GM10248 (cell line): ENCODE measurements at regions not wholly inside any gene's neighbourhood (a gene's known extent, or its start where the extent isn't known, plus 50 kb on each side); places are given as distances from the start of the nearest gene placed in this dataset.

Experiments used
- CTCF ChIA-PET: fragments of 300-600 bp; sonication (Branson Sonifier 250); formaldehyde crosslinking; extraction: SDS; loops from one replicate; lab custom pipeline; 2021; ENCODE audit warnings: antibody characterized with exemption; lab: Yijun Ruan, JAX
- POLR2A ChIA-PET: fragments of 350-650 bp; sonication (Branson Sonifier 250); formaldehyde crosslinking; extraction: SDS; loops from one replicate; lab custom pipeline; 2020; ENCODE audit warnings: antibody characterized with exemption; lab: Yijun Ruan, JAX
- DNase-seq: peaks from one replicate; pipeline ENCODE4 v3.0.0; 2012; ENCODE audit errors: extremely low spot score
- TF ChIP-seq, protein P1 (sequence below): IDR thresholded peaks from 2 replicates; pipeline ENCODE4 v1.5.1; 2012; ENCODE audit warnings: mild to moderate bottlenecking, low read depth; ENCODE audit errors: extremely low read depth, missing control alignments, control extremely low read depth

DNA sequence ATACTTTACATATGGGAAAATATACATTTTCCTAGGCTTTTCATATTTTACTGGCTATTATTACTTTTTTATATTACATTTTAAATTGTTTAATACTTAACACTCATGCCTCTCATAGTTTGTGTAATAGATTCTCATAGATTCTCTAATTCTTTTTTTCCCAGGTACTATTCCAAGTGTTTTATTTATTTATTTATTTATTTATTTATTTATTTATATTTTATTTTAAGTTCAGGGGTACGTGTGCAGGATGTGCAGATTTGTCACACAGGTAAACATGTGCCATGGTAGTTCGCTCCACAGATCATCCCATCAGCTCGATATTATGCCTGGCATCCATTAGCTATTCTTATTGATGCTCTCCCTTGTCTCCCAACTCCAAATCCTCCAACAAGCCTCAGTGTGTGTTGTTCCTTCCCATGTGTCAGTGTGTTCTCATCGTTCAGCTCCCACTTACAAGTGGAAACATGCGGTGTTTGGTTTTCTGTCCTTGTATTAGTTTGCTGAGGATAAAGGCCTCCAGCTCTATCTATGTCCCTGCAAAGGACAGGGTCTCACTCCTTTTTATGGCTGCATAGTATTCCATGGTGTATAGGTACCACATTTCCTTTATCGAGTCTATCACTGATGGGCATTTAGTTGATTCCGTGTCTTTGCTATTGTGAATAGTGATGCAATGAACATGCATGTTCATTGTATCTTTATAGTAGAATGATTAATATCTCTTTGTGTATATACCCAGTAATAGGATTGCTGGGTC, 205.4 kb upstream of the P2RY1 start:
- ChIA-PET CTCF (no interaction called here), POLR2A (no interaction called here)
- TF ChIP-seq, protein P1, sequence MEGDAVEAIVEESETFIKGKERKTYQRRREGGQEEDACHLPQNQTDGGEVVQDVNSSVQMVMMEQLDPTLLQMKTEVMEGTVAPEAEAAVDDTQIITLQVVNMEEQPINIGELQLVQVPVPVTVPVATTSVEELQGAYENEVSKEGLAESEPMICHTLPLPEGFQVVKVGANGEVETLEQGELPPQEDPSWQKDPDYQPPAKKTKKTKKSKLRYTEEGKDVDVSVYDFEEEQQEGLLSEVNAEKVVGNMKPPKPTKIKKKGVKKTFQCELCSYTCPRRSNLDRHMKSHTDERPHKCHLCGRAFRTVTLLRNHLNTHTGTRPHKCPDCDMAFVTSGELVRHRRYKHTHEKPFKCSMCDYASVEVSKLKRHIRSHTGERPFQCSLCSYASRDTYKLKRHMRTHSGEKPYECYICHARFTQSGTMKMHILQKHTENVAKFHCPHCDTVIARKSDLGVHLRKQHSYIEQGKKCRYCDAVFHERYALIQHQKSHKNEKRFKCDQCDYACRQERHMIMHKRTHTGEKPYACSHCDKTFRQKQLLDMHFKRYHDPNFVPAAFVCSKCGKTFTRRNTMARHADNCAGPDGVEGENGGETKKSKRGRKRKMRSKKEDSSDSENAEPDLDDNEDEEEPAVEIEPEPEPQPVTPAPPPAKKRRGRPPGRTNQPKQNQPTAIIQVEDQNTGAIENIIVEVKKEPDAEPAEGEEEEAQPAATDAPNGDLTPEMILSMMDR = no peak
- no peak for DNase-seq

DNA sequence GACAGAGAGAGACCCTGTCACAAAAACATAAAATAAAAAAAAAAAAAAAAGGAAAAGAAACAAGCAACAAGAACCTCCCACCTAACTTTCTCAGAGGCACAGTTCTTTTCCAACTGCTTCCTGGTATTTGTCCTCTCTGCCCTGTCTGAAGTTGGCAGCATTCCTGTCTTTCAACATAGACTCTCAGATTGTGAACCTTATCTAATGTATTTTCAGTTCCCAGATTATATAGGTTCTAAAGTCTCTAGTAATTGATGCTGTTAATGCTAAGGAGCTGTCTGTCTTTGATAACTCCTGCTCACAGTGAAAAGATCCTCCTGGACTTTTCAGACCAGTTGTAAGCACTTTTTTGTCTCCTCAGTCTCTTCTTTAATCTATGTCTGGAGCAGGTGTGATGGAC, 199.5 kb upstream of the P2RY1 start:
- TF ChIP-seq, protein P1 = no peak
- CTCF ChIA-PET = interaction anchor here (1.4 kb wide), 2 partner anchors 15 to 200 kb away, joined by 4 to 5 read pairs; partner anchors contain the start of gene P2RY1
- no peak for DNase-seq

DNA sequence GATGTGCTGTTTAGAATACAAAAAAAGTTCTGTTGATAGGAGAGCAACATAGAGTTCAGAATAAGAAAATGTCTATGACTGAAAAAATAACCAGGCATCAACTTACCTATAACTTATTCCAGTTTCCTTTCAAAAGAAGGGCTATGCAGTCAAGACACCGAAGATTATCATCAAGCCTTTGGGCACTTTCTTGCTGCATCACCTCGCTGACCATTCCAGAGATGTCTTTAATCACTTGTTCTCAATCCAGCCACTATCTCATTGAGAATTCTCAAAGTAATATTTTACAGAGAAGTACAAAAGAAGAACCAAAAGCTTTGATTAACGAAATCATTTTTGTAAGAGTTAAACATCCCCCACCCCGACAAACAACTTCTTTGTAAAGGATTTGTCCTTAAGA, 198.3 kb upstream of the P2RY1 start:
- TF ChIP-seq, protein P1 = no peak
- CTCF ChIA-PET = interaction anchor here (1.4 kb wide), 2 partner anchors 14 to 198 kb away, joined by 4 to 5 read pairs; partner anchors contain the start of gene P2RY1
- no peak for DNase-seq
- POLR2A ChIA-PET = no interaction called here

More for the DNA sequence above, 199.5 kb upstream of the P2RY1 start:
- POLR2A ChIA-PET = no interaction called here

DNA sequence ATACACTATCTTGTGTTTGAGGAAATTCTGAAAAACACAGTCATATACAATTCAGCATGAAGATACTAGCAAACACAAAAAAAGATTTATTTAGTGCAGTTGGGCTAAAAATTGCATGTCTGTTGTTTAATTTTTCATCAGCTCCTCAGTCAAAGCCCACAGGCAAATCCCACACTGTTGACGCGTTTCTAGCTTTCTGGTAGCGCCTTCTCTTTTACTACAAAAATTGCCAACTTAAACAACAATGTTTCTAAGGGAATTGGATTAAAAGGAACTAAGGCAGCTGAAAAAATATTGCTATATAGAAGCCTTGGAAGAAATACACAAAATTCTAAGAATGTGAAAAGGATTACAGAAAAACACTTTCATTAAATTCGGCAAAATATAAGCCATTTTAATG, 196.7 kb upstream of the P2RY1 start:
- ChIA-PET POLR2A (no interaction called here), CTCF (interaction anchor here (1.4 kb wide), 1 partner anchor 11 kb away, joined by 4 read pairs; no protein-coding TSS in a partner anchor)
- DNase-seq = no peak
- TF ChIP-seq, protein P1 = no peak

GRCh38 chr3:152638707-152639450, 196.1 kb upstream of the P2RY1 start:
- TF ChIP-seq, protein P1 = no peak
- CTCF ChIA-PET = interaction anchor here (1.3 kb wide), 1 partner anchor 8 kb away, joined by 3 read pairs; no protein-coding TSS in a partner anchor

GRCh38 chr3:152641198-152641597, 193.7 kb upstream of the P2RY1 start:
- ChIA-PET CTCF (interaction anchor here (1.1 to 1.4 kb wide), 2 partner anchors 9 to 10 kb away, joined by 3 to 6 read pairs; no protein-coding TSS in a partner anchor), POLR2A (no interaction called here)
- DNase-seq = no peak
- TF ChIP-seq, protein P1 = no peak

More at GRCh38 chr3:152638707-152639450, 196.1 kb upstream of the P2RY1 start:
- no peak for DNase-seq
- POLR2A ChIA-PET = no interaction called here
